ENCODE measurements at regions not wholly inside any gene's neighbourhood (a gene's known extent, or its start where the extent isn't known, plus 50 kb on each side); places are given as distances from the start of the nearest gene placed in this dataset.

DNA sequence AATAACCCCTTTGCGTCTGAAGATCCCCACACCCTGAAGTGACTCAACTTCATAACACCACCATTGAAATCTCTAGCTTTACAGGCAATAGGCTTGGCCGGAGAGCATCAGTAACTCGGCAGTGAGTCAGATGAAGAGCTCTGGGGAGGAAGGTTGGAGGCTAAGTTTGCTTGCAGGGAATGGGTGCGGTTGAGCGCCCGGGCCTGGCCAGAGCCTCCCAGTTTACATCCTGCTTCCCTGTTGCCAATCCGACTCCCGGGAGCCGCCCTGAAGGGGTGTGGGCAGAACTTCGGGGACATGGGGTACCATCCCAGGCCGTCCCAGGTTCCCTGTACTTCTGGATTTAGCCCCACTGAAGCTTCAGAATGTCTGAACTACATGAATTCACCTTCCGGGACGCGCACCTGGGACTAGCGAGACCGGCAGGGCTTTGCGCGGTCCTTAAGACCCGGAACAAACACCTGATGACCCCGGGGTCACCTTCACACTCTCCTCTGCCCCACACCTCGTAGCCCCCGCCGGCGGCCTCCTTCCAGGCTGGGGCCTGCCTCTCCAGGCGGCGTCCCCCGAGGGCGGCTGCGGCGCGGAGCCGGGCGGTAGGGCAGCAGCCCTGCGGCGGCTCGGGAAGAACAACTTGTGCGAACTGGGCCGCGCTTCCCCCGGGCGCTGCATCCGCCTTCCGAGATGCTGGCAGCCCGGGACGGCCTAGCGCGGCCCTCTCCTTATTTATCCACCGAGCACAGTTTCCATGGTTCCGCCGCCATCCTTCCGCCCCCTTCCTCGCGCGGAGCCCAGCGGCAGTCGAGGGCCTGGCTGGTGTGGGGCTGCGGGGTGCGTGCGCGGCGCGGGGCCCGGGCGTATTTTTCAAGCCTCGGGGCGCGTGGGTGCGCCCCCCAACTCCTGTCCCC is 56.6 kb upstream of the RREB1 start:
- H3K36me3 Mint-ChIP-seq (ENCODE audit: low read depth), result no peaks in the 10 kb centered on the region
- Histone ChIP-seq H3K27ac (ENCODE audit: low read depth) (no peak overlapping the region), H3K27me3 (ENCODE audit: insufficient read depth) (peaks cover 30% of the 10 kb centered on the region), H3K4me1 (ENCODE audit: insufficient read depth) (peaks cover 15% of the 10 kb centered on the region), H2AFZ (peak overlapping the region; percentile 87), H3K4me2 (peak overlapping the region; percentile 94), H3F3A (replicated peaks; ENCODE audit: low read depth) (0 out of 2 replicates have a peak, but pooled peaks cover 5% of the 10 kb centered on the region), H3K4me3 (peak overlapping the region; percentile 94), H4K20me1 (replicated peaks; ENCODE audit: insufficient read depth) (no peaks in the 10 kb centered on the region), H3K9me2 (ENCODE audit: insufficient read depth) (no peaks in the 10 kb centered on the region), H3K79me2 (replicated peaks; ENCODE audit: insufficient read depth) (no peaks in the 10 kb centered on the region), H3K36me3 (ENCODE audit: insufficient read depth) (no peaks in the 10 kb centered on the region)
- DNase-seq (ENCODE audit: low spot score) (peak; percentile 75), ATAC-seq (peak; percentile 67)
- H3K4me1 Mint-ChIP-seq, result peaks cover 15% of the 10 kb centered on the region
- peak overlapping the region; percentile 77 for H3K4me3 Mint-ChIP-seq
- TF ChIP-seq, protein P1, sequence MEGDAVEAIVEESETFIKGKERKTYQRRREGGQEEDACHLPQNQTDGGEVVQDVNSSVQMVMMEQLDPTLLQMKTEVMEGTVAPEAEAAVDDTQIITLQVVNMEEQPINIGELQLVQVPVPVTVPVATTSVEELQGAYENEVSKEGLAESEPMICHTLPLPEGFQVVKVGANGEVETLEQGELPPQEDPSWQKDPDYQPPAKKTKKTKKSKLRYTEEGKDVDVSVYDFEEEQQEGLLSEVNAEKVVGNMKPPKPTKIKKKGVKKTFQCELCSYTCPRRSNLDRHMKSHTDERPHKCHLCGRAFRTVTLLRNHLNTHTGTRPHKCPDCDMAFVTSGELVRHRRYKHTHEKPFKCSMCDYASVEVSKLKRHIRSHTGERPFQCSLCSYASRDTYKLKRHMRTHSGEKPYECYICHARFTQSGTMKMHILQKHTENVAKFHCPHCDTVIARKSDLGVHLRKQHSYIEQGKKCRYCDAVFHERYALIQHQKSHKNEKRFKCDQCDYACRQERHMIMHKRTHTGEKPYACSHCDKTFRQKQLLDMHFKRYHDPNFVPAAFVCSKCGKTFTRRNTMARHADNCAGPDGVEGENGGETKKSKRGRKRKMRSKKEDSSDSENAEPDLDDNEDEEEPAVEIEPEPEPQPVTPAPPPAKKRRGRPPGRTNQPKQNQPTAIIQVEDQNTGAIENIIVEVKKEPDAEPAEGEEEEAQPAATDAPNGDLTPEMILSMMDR (conservative IDR thresholded peaks at IDR 0.05; ENCODE audit: low read depth in 2 of 2), result no peak
- peak; percentile 34; the same call in 1 of the 2 replicates for TF ChIP-seq POLR2AphosphoS5 (IDR thresholded peaks at IDR 0.05; ENCODE audit: low read depth)
- no peak overlapping the region for H3K27ac Mint-ChIP-seq
- peaks cover 7% of the 10 kb centered on the region for H3K27me3 Mint-ChIP-seq (ENCODE audit: insufficient read depth, low read depth, poor library complexity)
- no peaks in the 10 kb centered on the region for H3K9me3 Mint-ChIP-seq

DNA sequence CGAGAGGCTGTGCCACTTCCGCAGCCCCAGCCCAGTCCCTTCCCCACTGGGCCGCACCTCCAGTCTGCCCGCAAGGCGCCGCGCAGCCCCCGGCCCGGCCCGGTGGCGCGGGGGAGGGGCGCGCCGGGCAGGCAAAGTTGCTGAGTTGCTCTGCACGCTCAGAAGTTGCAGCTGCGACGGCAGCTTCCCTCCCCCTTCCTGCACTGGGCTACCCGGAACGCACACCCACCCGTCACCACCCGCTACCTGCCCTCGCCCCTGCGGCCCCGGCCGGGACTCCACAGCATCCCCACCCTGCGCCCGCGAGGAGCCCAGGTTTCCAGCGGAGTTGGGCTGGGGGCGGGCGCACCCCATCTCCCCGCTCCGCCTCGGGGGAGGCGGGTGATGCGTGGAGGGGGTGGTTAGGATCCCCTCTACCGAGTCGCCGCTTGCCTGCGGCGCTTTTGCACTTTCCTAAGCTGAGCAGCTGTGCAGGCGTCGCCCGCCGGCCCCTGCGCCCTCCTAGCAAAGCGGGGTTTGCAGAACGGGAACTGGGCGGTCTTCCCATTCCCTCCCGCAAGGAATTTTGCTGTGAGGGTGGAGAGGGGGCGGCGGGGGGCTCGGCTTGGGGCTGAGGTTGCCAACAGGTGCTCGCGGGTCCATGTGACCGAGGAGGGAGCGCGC is 55.9 kb upstream of the RREB1 start:
- Mint-ChIP-seq H3K4me3 (peak overlapping the region; percentile 74; the same call in 2 of the 3 replicates), H3K36me3 (ENCODE audit: low read depth) (no peaks in the 10 kb centered on the region), H3K4me1 (peaks cover 17% of the 10 kb centered on the region), H3K27ac (no peak overlapping the region), H3K27me3 (ENCODE audit: insufficient read depth, low read depth, poor library complexity) (peaks cover 7% of the 10 kb centered on the region), H3K9me3 (no peaks in the 10 kb centered on the region)
- H3K4me1 ChIP-seq (ENCODE audit: insufficient read depth), result peaks cover 16% of the 10 kb centered on the region
- peak overlapping the region; percentile 94 for H3K4me3 ChIP-seq
- no peaks in the 10 kb centered on the region for H3K36me3 ChIP-seq (ENCODE audit: insufficient read depth)
- peak overlapping the region; percentile 94 for H3K4me2 ChIP-seq
- H3F3A ChIP-seq (replicated peaks; ENCODE audit: low read depth), result 0 out of 2 replicates have a peak, but pooled peaks cover 5% of the 10 kb centered on the region
- peak overlapping the region; percentile 87 for H2AFZ ChIP-seq
- no peaks in the 10 kb centered on the region for H3K9me2 ChIP-seq (ENCODE audit: insufficient read depth)
- H3K79me2 ChIP-seq (replicated peaks; ENCODE audit: insufficient read depth), result no peaks in the 10 kb centered on the region
- DNase-seq (ENCODE audit: low spot score) (peak; percentile 79), ATAC-seq (peak; percentile 69)
- H4K20me1 ChIP-seq (replicated peaks; ENCODE audit: insufficient read depth), result no peaks in the 10 kb centered on the region
- H3K27ac ChIP-seq (ENCODE audit: low read depth), result no peak overlapping the region
- peaks cover 30% of the 10 kb centered on the region for H3K27me3 ChIP-seq (ENCODE audit: insufficient read depth)
- no peak for TF ChIP-seq JUNB (IDR thresholded peaks at IDR 0.05; ENCODE audit: unreplicated experiment)
- TF ChIP-seq, protein P2, sequence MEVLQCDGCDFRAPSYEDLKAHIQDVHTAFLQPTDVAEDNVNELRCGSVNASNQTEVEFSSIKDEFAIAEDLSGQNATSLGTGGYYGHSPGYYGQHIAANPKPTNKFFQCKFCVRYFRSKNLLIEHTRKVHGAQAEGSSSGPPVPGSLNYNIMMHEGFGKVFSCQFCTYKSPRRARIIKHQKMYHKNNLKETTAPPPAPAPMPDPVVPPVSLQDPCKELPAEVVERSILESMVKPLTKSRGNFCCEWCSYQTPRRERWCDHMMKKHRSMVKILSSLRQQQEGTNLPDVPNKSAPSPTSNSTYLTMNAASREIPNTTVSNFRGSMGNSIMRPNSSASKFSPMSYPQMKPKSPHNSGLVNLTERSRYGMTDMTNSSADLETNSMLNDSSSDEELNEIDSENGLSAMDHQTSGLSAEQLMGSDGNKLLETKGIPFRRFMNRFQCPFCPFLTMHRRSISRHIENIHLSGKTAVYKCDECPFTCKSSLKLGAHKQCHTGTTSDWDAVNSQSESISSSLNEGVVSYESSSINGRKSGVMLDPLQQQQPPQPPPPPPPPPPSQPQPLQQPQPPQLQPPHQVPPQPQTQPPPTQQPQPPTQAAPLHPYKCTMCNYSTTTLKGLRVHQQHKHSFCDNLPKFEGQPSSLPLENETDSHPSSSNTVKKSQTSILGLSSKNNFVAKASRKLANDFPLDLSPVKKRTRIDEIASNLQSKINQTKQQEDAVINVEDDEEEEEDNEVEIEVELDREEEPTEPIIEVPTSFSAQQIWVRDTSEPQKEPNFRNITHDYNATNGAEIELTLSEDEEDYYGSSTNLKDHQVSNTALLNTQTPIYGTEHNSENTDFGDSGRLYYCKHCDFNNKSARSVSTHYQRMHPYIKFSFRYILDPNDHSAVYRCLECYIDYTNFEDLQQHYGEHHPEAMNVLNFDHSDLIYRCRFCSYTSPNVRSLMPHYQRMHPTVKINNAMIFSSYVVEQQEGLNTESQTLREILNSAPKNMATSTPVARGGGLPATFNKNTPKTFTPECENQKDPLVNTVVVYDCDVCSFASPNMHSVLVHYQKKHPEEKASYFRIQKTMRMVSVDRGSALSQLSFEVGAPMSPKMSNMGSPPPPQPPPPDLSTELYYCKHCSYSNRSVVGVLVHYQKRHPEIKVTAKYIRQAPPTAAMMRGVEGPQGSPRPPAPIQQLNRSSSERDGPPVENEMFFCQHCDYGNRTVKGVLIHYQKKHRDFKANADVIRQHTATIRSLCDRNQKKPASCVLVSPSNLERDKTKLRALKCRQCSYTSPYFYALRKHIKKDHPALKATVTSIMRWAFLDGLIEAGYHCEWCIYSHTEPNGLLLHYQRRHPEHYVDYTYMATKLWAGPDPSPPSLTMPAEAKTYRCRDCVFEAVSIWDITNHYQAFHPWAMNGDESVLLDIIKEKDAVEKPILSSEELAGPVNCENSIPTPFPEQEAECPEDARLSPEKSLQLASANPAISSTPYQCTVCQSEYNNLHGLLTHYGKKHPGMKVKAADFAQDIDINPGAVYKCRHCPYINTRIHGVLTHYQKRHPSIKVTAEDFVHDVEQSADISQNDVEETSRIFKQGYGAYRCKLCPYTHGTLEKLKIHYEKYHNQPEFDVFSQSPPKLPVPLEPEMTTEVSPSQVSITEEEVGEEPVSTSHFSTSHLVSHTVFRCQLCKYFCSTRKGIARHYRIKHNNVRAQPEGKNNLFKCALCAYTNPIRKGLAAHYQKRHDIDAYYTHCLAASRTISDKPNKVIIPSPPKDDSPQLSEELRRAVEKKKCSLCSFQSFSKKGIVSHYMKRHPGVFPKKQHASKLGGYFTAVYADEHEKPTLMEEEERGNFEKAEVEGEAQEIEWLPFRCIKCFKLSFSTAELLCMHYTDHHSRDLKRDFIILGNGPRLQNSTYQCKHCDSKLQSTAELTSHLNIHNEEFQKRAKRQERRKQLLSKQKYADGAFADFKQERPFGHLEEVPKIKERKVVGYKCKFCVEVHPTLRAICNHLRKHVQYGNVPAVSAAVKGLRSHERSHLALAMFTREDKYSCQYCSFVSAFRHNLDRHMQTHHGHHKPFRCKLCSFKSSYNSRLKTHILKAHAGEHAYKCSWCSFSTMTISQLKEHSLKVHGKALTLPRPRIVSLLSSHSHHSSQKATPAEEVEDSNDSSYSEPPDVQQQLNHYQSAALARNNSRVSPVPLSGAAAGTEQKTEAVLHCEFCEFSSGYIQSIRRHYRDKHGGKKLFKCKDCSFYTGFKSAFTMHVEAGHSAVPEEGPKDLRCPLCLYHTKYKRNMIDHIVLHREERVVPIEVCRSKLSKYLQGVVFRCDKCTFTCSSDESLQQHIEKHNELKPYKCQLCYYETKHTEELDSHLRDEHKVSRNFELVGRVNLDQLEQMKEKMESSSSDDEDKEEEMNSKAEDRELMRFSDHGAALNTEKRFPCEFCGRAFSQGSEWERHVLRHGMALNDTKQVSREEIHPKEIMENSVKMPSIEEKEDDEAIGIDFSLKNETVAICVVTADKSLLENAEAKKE (CRISPR knock-in tag; IDR thresholded peaks at IDR 0.05), result no peak
